ENCODE measurements at regions not wholly inside any gene's neighbourhood (a gene's known extent, or its start where the extent isn't known, plus 50 kb on each side); places are given as distances from the start of the nearest gene placed in this dataset.

DNA sequence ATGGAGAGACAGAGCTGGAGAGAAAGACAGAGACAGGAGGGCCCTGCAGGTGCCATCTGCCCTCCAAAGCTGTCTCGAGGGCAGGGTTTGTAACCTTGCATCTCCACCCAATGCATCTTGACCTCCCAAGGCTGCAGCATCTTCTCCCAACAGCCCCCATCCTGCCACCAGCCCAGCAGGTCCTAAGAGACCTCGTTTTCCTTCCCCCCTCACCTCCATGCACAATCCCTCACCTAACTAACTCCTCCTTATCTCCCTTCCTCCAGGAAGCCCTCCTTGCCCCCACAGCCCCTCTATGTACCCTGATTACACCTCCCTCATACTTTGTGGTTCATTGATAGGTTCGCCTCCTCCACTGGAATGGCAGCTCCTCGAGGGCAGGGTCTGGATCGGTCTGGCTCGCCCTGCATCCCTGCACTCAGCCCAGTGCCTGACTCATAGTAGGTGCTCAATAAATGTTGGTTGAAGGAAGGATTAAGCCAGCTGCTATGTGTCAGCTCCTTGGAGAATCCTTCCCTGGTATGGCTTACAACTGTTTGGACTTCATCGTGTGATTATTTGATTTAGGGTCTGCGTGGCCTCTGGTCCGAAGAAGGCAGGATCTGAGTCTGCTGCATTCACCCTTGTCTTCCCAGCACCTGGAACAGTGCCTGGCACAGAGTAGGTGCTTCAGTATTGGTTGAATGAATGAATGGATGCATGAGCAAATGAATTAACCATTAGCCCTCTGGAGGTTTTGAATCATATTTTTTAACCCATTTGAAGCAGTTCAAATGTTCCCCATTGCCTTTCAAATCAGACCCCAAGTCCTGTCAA is 105.6 kb upstream of the PTPN1 start:
- TF ChIP-seq CTCF (IDR thresholded peaks at IDR 0.05): no peak
- no peak for TF ChIP-seq POLR2A (IDR thresholded peaks at IDR 0.05)

All from right lobe of liver (tissue), 4 donors.